Memory B cell (primary cell): ENCODE measurements at regions not wholly inside any gene's neighbourhood (a gene's known extent, or its start where the extent isn't known, plus 50 kb on each side); places are given as distances from the start of the nearest gene placed in this dataset.

Source experiments
- ATAC-seq: fragments of 150-1000 bp; cut with Tn5 transposase; 2 replicates; pipeline ENCODE4 v1.10.0; 2021; ENCODE audit warnings: low read depth, mild to moderate bottlenecking, moderate library complexity
- DNase-seq, 2 donors: peaks; one replicate each; pipeline ENCODE4 v3.0.0; 2022; ENCODE audit warnings: low spot score in 2 of 2
- H3K27ac Mint-ChIP-seq: one replicate; pipeline ENCODE4 v1.8.0; 2022; ENCODE audit warnings: mild to moderate bottlenecking, moderate library complexity, mixed read lengths
- H3K27me3 Mint-ChIP-seq: one replicate; pipeline ENCODE4 v1.8.0; 2022; ENCODE audit warnings: mixed read lengths
- H3K36me3 Mint-ChIP-seq: one replicate; pipeline ENCODE4 v1.8.0; 2022; ENCODE audit warnings: mild to moderate bottlenecking, mixed read lengths
- H3K4me1 Mint-ChIP-seq: one replicate; pipeline ENCODE4 v1.8.0; 2022; ENCODE audit warnings: mixed read lengths
- H3K4me3 Mint-ChIP-seq: one replicate; pipeline ENCODE4 v1.8.0; 2022; ENCODE audit warnings: mild to moderate bottlenecking, moderate library complexity, mixed read lengths
- H3K9me3 Mint-ChIP-seq: one replicate; pipeline ENCODE4 v1.8.0; 2022; ENCODE audit warnings: mixed read lengths

DNA sequence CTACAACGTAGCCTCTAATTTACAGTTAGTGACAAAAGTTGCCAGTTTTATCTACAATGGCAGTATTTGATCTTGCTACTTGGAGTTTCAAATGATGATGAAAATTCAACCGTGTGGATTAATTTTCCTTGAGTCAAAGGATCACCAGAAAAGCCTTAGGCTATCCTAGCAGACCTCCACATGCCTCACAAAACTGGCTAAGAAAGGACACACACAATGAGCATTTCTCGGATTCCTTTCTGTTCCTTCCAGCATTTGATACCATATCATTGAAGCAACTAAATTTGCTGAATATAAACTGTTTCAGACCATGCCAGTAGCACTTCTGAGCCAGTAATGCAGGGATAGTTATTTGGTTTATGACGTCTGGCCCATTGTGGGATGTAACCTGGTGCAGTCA lies 587.4 kb upstream of the MDFIC2 start:
- Mint-ChIP-seq H3K4me1 (no peaks in the 10 kb centered on the region), H3K9me3 (peaks cover 2% of the 10 kb centered on the region), H3K4me3 (no peak overlapping the region), H3K27me3 (peaks cover 15% of the 10 kb centered on the region), H3K36me3 (peaks cover 2% of the 10 kb centered on the region), H3K27ac (no peak overlapping the region)
- DNase-seq (no peak), ATAC-seq (no peak)

DNA sequence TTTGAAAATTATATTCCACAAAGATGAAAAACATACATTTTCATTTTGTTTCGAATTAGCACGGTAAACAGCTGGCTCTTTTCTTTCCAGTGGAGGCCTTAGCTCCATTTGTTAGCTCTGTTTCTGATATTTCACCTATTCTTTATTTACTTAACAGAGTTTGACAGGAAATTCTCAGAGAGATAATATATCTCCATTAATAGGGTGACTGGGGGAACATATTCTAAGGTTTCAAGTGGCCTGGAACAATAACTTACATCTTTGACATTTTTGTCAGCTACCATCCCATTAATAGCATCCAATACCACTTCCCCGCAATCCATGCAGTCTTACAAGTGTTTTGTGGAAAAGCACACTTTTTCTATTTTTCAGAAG lies 577.6 kb upstream of the MDFIC2 start:
- Mint-ChIP-seq H3K27me3 (no peaks in the 10 kb centered on the region), H3K4me3 (no peak overlapping the region), H3K36me3 (no peaks in the 10 kb centered on the region), H3K4me1 (no peaks in the 10 kb centered on the region), H3K9me3 (peaks cover 2% of the 10 kb centered on the region), H3K27ac (no peak overlapping the region)
- ATAC-seq = no peak
- no peak for DNase-seq

DNA sequence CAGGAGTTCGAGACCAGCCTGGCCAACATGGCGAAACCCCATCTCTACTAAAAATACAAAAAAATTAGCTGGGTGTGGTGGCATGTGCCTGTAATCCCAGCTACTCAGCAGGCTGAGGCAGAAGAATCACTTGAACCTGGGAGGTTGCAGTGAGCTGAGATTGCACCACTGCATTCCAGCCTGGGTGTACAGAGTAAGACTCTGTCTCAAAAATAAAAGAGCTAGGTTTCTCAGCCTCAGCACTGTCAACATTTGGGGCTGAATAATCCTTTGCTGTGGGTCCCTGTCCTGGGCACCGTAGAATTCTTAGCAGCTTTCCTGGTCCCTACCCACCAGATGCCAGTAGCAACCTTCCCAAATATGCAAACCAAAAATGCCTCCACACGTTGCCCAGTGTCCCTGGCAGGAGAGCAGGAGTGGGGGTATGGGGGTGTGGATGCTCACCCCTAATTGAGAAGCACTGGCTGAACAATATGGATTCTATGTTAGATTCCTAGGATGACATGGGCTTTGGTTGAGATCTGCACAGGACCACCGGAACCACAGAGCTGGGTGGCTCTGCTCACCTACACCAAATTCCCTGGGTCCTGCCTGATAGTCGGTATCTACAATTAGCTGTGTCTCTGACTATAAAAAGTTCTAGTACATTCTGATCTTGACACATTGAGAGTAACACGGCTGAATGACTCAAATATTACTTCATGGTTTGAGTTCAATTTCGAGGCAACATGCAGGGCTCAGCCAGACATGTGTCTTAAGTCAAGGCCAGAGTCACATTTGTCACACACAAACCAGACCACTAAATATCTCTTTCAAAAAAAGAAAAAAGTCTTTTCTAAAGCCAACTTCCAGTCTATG lies 577.0 kb upstream of the MDFIC2 start:
- DNase-seq = no peak
- H3K4me1 Mint-ChIP-seq = no peaks in the 10 kb centered on the region
- H3K27me3 Mint-ChIP-seq = no peaks in the 10 kb centered on the region
- ATAC-seq = no peak
- peaks cover 2% of the 10 kb centered on the region for H3K9me3 Mint-ChIP-seq
- no peaks in the 10 kb centered on the region for H3K36me3 Mint-ChIP-seq
- H3K4me3 Mint-ChIP-seq = no peak overlapping the region
- H3K27ac Mint-ChIP-seq = no peak overlapping the region

DNA sequence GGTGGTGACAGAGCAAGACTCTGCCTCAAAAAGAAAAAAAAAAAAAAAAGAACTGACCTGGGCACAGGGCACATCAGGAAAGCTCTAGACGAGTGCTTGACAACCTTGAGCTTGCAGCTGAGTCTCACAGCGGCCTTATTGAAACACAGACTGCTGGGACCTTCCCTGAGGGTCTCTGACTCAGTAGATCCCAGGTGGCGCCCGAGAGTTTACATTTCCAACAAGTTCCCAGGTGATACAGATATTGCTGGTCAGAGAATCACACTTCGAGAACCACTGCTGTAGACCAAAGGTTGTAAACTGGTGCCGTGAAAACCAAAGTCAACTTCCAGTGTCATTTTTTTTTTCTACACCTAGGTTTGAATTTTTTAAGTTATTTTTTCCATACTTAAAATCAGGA lies 573.2 kb upstream of the MDFIC2 start:
- ATAC-seq (no peak), DNase-seq (no peak)
- H3K27ac Mint-ChIP-seq = no peak overlapping the region
- no peak overlapping the region for H3K4me3 Mint-ChIP-seq
- peaks cover 1% of the 10 kb centered on the region for H3K9me3 Mint-ChIP-seq
- H3K4me1 Mint-ChIP-seq = no peaks in the 10 kb centered on the region
- H3K27me3 Mint-ChIP-seq = peaks cover 3% of the 10 kb centered on the region
- no peaks in the 10 kb centered on the region for H3K36me3 Mint-ChIP-seq

- Mint-ChIP-seq H3K9me3 (peaks cover 5% of the 10 kb centered on the region), H3K27ac (no peak overlapping the region), H3K27me3 (peaks cover 4% of the 10 kb centered on the region), H3K4me3 (no peak overlapping the region), H3K36me3 (no peaks in the 10 kb centered on the region), H3K4me1 (no peaks in the 10 kb centered on the region)
- ATAC-seq (no peak), DNase-seq (no peak)
These were observed 569.7 kb upstream of the MDFIC2 start for GRCh38 chr3:70882104-70882503.

DNA sequence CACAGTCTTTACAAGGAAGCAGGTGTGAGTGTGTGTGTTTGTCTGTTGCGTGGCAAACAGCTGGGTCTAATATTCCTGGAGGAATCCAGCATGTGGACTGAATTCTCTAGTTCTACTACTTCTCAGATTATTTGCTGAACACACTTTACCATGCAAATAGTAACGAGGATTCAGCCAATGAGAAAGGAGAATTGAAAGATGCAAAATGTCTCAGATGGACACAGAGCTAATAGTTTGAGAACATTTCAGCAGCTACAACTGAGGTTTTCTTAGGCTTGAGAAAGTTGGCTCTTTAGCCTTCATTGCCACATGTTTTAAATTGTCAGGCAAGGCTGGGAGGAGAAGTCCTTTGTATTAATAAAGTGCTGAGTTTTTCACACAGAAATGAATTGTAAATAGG lies 568.0 kb upstream of the MDFIC2 start:
- DNase-seq (no peak), ATAC-seq (no peak)
- Mint-ChIP-seq H3K9me3 (peaks cover 5% of the 10 kb centered on the region), H3K27me3 (peaks cover 5% of the 10 kb centered on the region), H3K4me3 (no peak overlapping the region), H3K27ac (no peak overlapping the region), H3K4me1 (no peaks in the 10 kb centered on the region), H3K36me3 (no peaks in the 10 kb centered on the region)

GRCh38 chr3:70876154-70876553 lies 563.7 kb upstream of the MDFIC2 start:
- Mint-ChIP-seq H3K4me3 (no peak overlapping the region), H3K27ac (no peak overlapping the region), H3K9me3 (peaks cover 8% of the 10 kb centered on the region), H3K36me3 (peaks cover 2% of the 10 kb centered on the region), H3K27me3 (peaks cover 12% of the 10 kb centered on the region), H3K4me1 (no peaks in the 10 kb centered on the region)
- no peak for DNase-seq
- ATAC-seq = no peak

- Mint-ChIP-seq H3K27me3 (peaks cover 12% of the 10 kb centered on the region), H3K4me1 (no peaks in the 10 kb centered on the region), H3K4me3 (no peak overlapping the region), H3K36me3 (peaks cover 3% of the 10 kb centered on the region), H3K27ac (no peak overlapping the region), H3K9me3 (peaks cover 9% of the 10 kb centered on the region)
- no peak for ATAC-seq
- DNase-seq = no peak
These were observed 561.8 kb upstream of the MDFIC2 start for GRCh38 chr3:70874196-70874595.

- no peaks in the 10 kb centered on the region for H3K4me1 Mint-ChIP-seq
These were observed 561.2 kb upstream of the MDFIC2 start for GRCh38 chr3:70873686-70874085.

GRCh38 chr3:70871909-70872656 lies 559.6 kb upstream of the MDFIC2 start:
- H3K27ac Mint-ChIP-seq = no peak overlapping the region
- H3K4me3 Mint-ChIP-seq = no peak overlapping the region
- ATAC-seq (no peak), DNase-seq (no peak)
- H3K4me1 Mint-ChIP-seq = no peaks in the 10 kb centered on the region
- peaks cover 12% of the 10 kb centered on the region for H3K27me3 Mint-ChIP-seq
- H3K36me3 Mint-ChIP-seq = peaks cover 4% of the 10 kb centered on the region
- peaks cover 8% of the 10 kb centered on the region for H3K9me3 Mint-ChIP-seq

More at GRCh38 chr3:70873686-70874085, 561.2 kb upstream of the MDFIC2 start:
- ATAC-seq (no peak), DNase-seq (no peak)
- Mint-ChIP-seq H3K9me3 (peaks cover 8% of the 10 kb centered on the region), H3K27ac (no peak overlapping the region), H3K27me3 (peaks cover 13% of the 10 kb centered on the region), H3K4me3 (no peak overlapping the region), H3K36me3 (peaks cover 4% of the 10 kb centered on the region)

- no peak overlapping the region for H3K4me3 Mint-ChIP-seq
- peaks cover 8% of the 10 kb centered on the region for H3K9me3 Mint-ChIP-seq
- ATAC-seq (no peak), DNase-seq (no peak)
- no peaks in the 10 kb centered on the region for H3K4me1 Mint-ChIP-seq
- peaks cover 4% of the 10 kb centered on the region for H3K36me3 Mint-ChIP-seq
- H3K27ac Mint-ChIP-seq = no peak overlapping the region
- peaks cover 11% of the 10 kb centered on the region for H3K27me3 Mint-ChIP-seq
These were observed 558.1 kb upstream of the MDFIC2 start for GRCh38 chr3:70870576-70870975.

- Mint-ChIP-seq H3K4me3 (no peak overlapping the region), H3K27ac (no peak overlapping the region), H3K9me3 (peaks cover 10% of the 10 kb centered on the region), H3K36me3 (peaks cover 4% of the 10 kb centered on the region), H3K4me1 (no peaks in the 10 kb centered on the region), H3K27me3 (peaks cover 9% of the 10 kb centered on the region)
- ATAC-seq (no peak), DNase-seq (no peak)
These were observed 556.1 kb upstream of the MDFIC2 start for GRCh38 chr3:70868561-70868960.

DNA sequence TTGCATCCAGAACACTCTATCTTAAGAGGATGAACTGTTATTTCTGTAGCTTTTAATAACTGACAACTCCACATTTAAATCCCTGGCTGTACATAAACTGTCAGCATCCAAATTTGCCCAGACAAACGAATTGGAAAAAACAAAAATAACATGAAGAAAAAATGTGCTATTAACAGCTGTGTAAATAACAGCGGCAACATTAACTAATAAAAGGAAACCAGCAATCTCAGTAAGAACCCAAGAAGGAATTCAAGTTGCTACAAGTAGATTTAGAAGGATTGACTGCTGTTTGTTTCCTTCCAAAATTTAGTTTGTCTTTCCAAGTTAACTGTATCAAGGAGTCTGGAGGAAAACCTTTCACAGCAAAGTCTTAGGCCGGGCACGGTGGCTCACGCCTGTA lies 550.6 kb upstream of the MDFIC2 start:
- Mint-ChIP-seq H3K36me3 (no peaks in the 10 kb centered on the region), H3K4me3 (no peak overlapping the region), H3K27me3 (peaks cover 6% of the 10 kb centered on the region), H3K4me1 (no peaks in the 10 kb centered on the region), H3K27ac (no peak overlapping the region), H3K9me3 (peaks cover 2% of the 10 kb centered on the region)
- ATAC-seq = no peak
- DNase-seq = no peak

DNA sequence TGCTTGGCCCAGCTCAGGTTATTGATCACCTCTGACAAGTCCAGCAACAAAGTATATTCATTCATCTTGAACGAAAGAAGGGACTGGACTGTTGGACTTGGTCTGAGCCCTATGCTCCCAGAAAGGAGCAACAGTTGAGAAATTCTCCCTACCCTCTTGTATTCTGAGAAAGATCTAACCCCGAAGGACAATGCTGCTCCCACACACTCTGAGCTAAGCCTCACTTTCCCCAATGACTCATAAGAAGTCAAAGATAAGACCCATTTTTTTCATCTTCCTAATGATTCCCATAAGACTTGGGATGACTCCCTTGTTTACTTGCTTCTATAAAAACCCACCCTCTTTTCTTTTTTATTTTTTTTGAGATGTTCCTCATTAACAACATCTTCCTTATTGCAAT lies 549.4 kb upstream of the MDFIC2 start:
- ATAC-seq = no peak
- Mint-ChIP-seq H3K4me1 (no peaks in the 10 kb centered on the region), H3K27ac (no peak overlapping the region), H3K9me3 (peaks cover 2% of the 10 kb centered on the region), H3K36me3 (no peaks in the 10 kb centered on the region), H3K27me3 (peaks cover 6% of the 10 kb centered on the region), H3K4me3 (no peak overlapping the region)
- DNase-seq = no peak
